DMS153 treated with DMSO at 0.1 percent for 48 hours (cell line): ENCODE measurements at regions not wholly inside any gene's neighbourhood (a gene's known extent, or its start where the extent isn't known, plus 50 kb on each side); places are given as distances from the start of the nearest gene placed in this dataset.

Source experiments
- DNase-seq: peaks from one replicate; lab custom pipeline; 2025; ENCODE audit not compliant: unreplicated experiment; lab: John Stamatoyannopoulos, UW

GRCh38 chr13:29959086-29959485 lies 108.7 kb upstream of the UBL3 start:
- DNase-seq, result no peak

GRCh38 chr13:29958476-29958875 lies 108.1 kb upstream of the UBL3 start:
- DNase-seq, result no peak

GRCh38 chr13:29957320-29957719 lies 106.9 kb upstream of the UBL3 start:
- no peak for DNase-seq

- DNase-seq, result no peak
Measured at GRCh38 chr13:29956853-29957252, 106.4 kb upstream of the UBL3 start.

- DNase-seq, result no peak
Measured at GRCh38 chr13:29955137-29955650, 104.8 kb upstream of the UBL3 start.

GRCh38 chr13:29954082-29955028 lies 103.9 kb upstream of the UBL3 start:
- no peak for DNase-seq

GRCh38 chr13:29953542-29953941 lies 103.1 kb upstream of the UBL3 start:
- DNase-seq, result no peak

GRCh38 chr13:29952245-29952644 lies 101.8 kb upstream of the UBL3 start:
- no peak for DNase-seq

GRCh38 chr13:29948791-29949190 lies 98.4 kb upstream of the UBL3 start:
- no peak for DNase-seq

- DNase-seq, result no peak
Measured at GRCh38 chr13:29948244-29948643, 97.8 kb upstream of the UBL3 start.

- DNase-seq, result no peak
Measured at GRCh38 chr13:29947839-29948238, 97.4 kb upstream of the UBL3 start.

GRCh38 chr13:29946093-29946492 lies 95.7 kb upstream of the UBL3 start:
- DNase-seq, result no peak

GRCh38 chr13:29943686-29944085 lies 93.3 kb upstream of the UBL3 start:
- no peak for DNase-seq

GRCh38 chr13:29943273-29943672 lies 92.9 kb upstream of the UBL3 start:
- DNase-seq, result no peak

- DNase-seq, result no peak
Measured at GRCh38 chr13:29940715-29941114, 90.3 kb upstream of the UBL3 start.

GRCh38 chr13:29939158-29939557 lies 88.7 kb upstream of the UBL3 start:
- DNase-seq, result no peak

GRCh38 chr13:29937841-29938240 lies 87.4 kb upstream of the UBL3 start:
- no peak for DNase-seq

GRCh38 chr13:29937379-29937778 lies 87.0 kb upstream of the UBL3 start:
- DNase-seq, result no peak

GRCh38 chr13:29936956-29937355 lies 86.5 kb upstream of the UBL3 start:
- DNase-seq, result no peak

GRCh38 chr13:29936051-29936813 lies 85.8 kb upstream of the UBL3 start:
- no peak for DNase-seq

GRCh38 chr13:29935309-29935981 lies 85.0 kb upstream of the UBL3 start:
- DNase-seq, result no peak
